K562 (cell line): ENCODE measurements at regions not wholly inside any gene's neighbourhood (a gene's known extent, or its start where the extent isn't known, plus 50 kb on each side); places are given as distances from the start of the nearest gene placed in this dataset.

Experiments
- ATAC-seq: fragments of 200-7000 bp; cut with Tn5 transposase; 3 replicates; pipeline ENCODE4 v1.9.1; 2020; ENCODE audit warnings: moderate library complexity
- BruUV-seq: library from RNA; stranded (reverse); fragments of 400-500 nt; replicated peaks from 2 replicates; lab custom pipeline; 2021; lab: Mats Ljungman, UMichigan
- CTCF ChIA-PET: fragments of 300-600 bp; formaldehyde crosslinking; extraction: SDS; loops from one replicate; lab custom pipeline; 2021; ENCODE audit warnings: low intra/inter-chr PET ratio; lab: Yijun Ruan, JAX
- POLR2A ChIA-PET: fragments of 300-600, 350-650 bp; sonication (Branson Sonifier 250); formaldehyde crosslinking; extraction: SDS; loops from one replicate; lab custom pipeline; 2021; ENCODE audit warnings: antibody characterized with exemption, inconsistent platforms; lab: Yijun Ruan, JAX
- DNase-seq, 4 experiments: peaks; one replicate each; pipeline versions ENCODE4 v3.0.0 to v3.0.0-alpha.2; 2011 to 2018; ENCODE audit warnings: low spot score in 3 of 4, mixed read lengths in 3 of 4; ENCODE audit errors: extremely low read depth in 1 of 4
- FAIRE-seq: peaks from 2 replicates; lab custom pipeline; 2011; peaks lifted over from hg19 to GRCh38; lab: Jason Lieb, UNC
- H2AFZ ChIP-seq: 2 replicates; pipeline ENCODE4 v1.6.0; 2011; ENCODE audit warnings: low read depth, low read length, control low read depth, inconsistent platforms
- H3K27ac ChIP-seq: fragments of 200-600 bp; 3 replicates; pipeline ENCODE4 v1.8.0; 2011; ENCODE audit warnings: low read depth, mild to moderate bottlenecking, control low read depth, inconsistent platforms, low read length, moderate library complexity, mixed read lengths; ENCODE audit errors: extremely low read depth
- H3K27me3 ChIP-seq, 2 experiments: fragments of 300-600 bp in 1 of 2; 2 replicates in 1 of 2; 3 replicates in 1 of 2; pipeline versions ENCODE4 v1.6.0 to v1.8.0; 2011; ENCODE audit warnings: inconsistent platforms in 2 of 2, low read length in 2 of 2, mild to moderate bottlenecking in 1 of 2, mixed read lengths in 1 of 2, moderate library complexity in 1 of 2; ENCODE audit not compliant: control insufficient read depth in 2 of 2, insufficient read depth in 2 of 2
- H3K36me3 ChIP-seq: fragments of 300-600 bp; 3 replicates; pipeline ENCODE4 v1.8.0; 2011; ENCODE audit warnings: mild to moderate bottlenecking, low read length, inconsistent platforms; ENCODE audit not compliant: control insufficient read depth, insufficient read depth
- H3K4me1 ChIP-seq, 2 experiments: fragments of 200-600 bp in 1 of 2; replicated peaks in 1 of 2; 2 replicates in 1 of 2; 3 replicates in 1 of 2; pipeline versions ENCODE4 v1.5.1 to v1.8.0; 2011; ENCODE audit warnings: inconsistent platforms in 2 of 2, low read length in 2 of 2, mild to moderate bottlenecking in 1 of 2, mixed read lengths in 1 of 2, moderate library complexity in 1 of 2; ENCODE audit not compliant: control insufficient read depth in 2 of 2, insufficient read depth in 2 of 2
- H3K4me2 ChIP-seq: 2 replicates; pipeline ENCODE4 v1.6.1; 2011; ENCODE audit warnings: low read length, control low read depth, inconsistent platforms, mixed read lengths; ENCODE audit not compliant: insufficient read depth
- H3K4me3 ChIP-seq: fragments of 200-600 bp; sonication (generic), shearing (Covaris generic); 2 replicates; pipeline ENCODE4 v1.5.1; 2016; ENCODE audit warnings: control low read depth, inconsistent platforms
- H3K79me2 ChIP-seq: fragments of 200-600 bp; 3 replicates; pipeline ENCODE4 v1.8.0; 2011; ENCODE audit warnings: low read length, inconsistent platforms; ENCODE audit not compliant: control insufficient read depth, insufficient read depth
- H3K9ac ChIP-seq, 2 experiments: 2 replicates each; pipeline versions ENCODE4 v1.6.0 to v1.6.1; 2011; ENCODE audit warnings: low read depth in 2 of 2, low read length in 2 of 2, control low read depth in 1 of 2, inconsistent platforms in 1 of 2, mild to moderate bottlenecking in 1 of 2, mixed read lengths in 1 of 2; ENCODE audit not compliant: insufficient read depth in 1 of 2
- H3K9me1 ChIP-seq: one replicate; pipeline ENCODE4 v1.6.0; 2011; ENCODE audit warnings: inconsistent platforms, mild to moderate bottlenecking, low read length, moderate library complexity; ENCODE audit not compliant: control insufficient read depth, insufficient read depth
- H3K9me3 ChIP-seq: replicated peaks from 2 replicates; pipeline ENCODE4 v1.5.1; 2011; ENCODE audit warnings: low read depth, low read length, inconsistent platforms; ENCODE audit not compliant: control insufficient read depth, insufficient read depth
- H4K20me1 ChIP-seq: replicated peaks from 2 replicates; pipeline ENCODE4 v1.6.1; 2011; ENCODE audit warnings: low read length, inconsistent platforms, mixed read lengths; ENCODE audit not compliant: control insufficient read depth, insufficient read depth
- DACH1 ChIP-seq: fragments of 450-650 bp; IDR thresholded peaks from 2 replicates; pipeline ENCODE4 v1.6.1; 2018; ENCODE audit not compliant: partially characterized antibody
- GTF2A2 ChIP-seq: IDR thresholded peaks from 2 replicates; pipeline ENCODE4 v1.6.1; 2016; ENCODE audit warnings: mild to moderate bottlenecking, missing genetic modification characterization, missing compliant biosample characterization
- IRF1 ChIP-seq: sonication (generic); formaldehyde crosslinking; IDR thresholded peaks from 2 replicates; pipeline ENCODE4 v1.8.0; 2022; ENCODE audit warnings: missing genetic modification reagents, mild to moderate bottlenecking, borderline replicate concordance
- PRPF4 ChIP-seq: fragments of 200-400 bp; formaldehyde crosslinking; IDR thresholded peaks from one replicate; pipeline ENCODE4 v1.6.1; 2017; ENCODE audit warnings: low read length, low read depth, mild to moderate bottlenecking; ENCODE audit not compliant: insufficient read depth, poor library complexity, severe bottlenecking
- TCF3 ChIP-seq: sonication (generic); formaldehyde crosslinking; IDR thresholded peaks from 2 replicates; pipeline ENCODE4 v1.4.0; 2020; ENCODE audit warnings: mild to moderate bottlenecking, missing genetic modification reagents
- ZNF212 ChIP-seq: fragments of 450-650 bp; formaldehyde crosslinking; IDR thresholded peaks from 2 replicates; pipeline ENCODE4 v1.4.0; 2020; ENCODE audit warnings: mild to moderate bottlenecking
- ZNF384 ChIP-seq: IDR thresholded peaks from 2 replicates; pipeline ENCODE4 v1.6.1; 2012; ENCODE audit warnings: low read depth, low read length, improper control_type of control experiment
- WGBS: fragments of 100-300 bp; shearing (Covaris generic); methylation state at CpG from one replicate; pipeline ENCODE4 v1.1.6; 2016; ENCODE audit warnings: low coverage, mixed read lengths; ENCODE audit not compliant: insufficient coverage; ENCODE audit errors: missing lambda C conversion rate; 5-methylcytosine and 5-hydroxymethylcytosine counted together
- in situ Hi-C: fragments of 300-500 bp; cut with MboI; formaldehyde crosslinking; loops from 4 replicates; pipeline ENCODE4 v1.15.0; 2018; ENCODE audit warnings: inconsistent platforms, mixed read lengths
- intact Hi-C: fragments of 100-400 bp; cut with micrococcal nuclease; formaldehyde crosslinking; loops from 2 replicates; pipeline ENCODE4 v1.14.2; 2022

DNA sequence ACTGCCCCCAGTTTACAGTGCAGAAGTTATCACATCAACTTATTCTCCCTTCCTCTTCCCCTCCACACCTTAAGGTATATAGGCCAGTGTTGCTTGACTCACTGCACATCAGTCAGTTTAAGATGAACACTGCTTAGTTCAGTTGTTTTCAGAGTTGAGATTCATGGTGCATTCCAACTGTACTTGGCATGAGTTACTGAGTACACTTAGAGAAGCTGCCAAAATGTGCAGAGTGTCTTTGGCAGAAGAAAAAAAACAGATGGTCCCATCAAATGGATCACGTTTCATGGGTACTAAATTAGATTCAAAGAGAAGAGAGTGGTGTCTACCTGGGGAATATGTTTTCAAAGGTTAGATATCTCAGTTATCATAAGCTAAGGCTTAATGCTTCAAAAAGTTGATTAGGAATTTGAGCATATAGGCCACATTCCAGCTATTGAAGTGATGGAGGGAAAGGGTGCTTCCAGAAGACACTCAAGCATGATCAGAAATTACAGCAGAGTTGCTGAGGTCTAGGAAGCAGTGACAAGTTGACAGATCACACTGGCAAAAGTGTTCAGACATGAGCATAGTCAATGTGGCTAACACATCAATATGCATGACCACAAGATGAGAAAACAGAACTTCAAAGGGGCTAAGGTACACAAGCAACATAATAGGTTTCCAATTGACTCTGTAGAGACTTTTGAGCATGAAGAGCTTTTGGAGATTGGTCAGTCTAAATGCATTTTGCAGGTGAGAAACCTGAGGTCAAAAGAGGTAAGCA lies 579.2 kb upstream of the CELF2 start (continued):
- TF ChIP-seq TCF3, result no peak

- ATAC-seq (no peak), FAIRE-seq (no peak), DNase-seq (no peak)
- Histone ChIP-seq H3K9ac (no peak overlapping the region), H2AFZ (no peak overlapping the region), H4K20me1 (no peaks in the 10 kb centered on the region), H3K27me3 (no peaks in the 10 kb centered on the region), H3K9me1 (no peaks in the 10 kb centered on the region), H3K4me1 (no peaks in the 10 kb centered on the region), H3K79me2 (no peaks in the 10 kb centered on the region), H3K27ac (no peak overlapping the region), H3K4me2 (no peak overlapping the region), H3K36me3 (no peaks in the 10 kb centered on the region), H3K4me3 (no peak overlapping the region), H3K9me3 (no peaks in the 10 kb centered on the region)
- POLR2A ChIA-PET, result no interaction called here
- BruUV-seq, result no TSS peak
- in situ Hi-C loops, result no loop called here
- CTCF ChIA-PET, result no interaction called here
- TF ChIP-seq IRF1 (CRISPR knock-in tag) (no peak), DACH1 (no peak), ZNF384 (no peak), ZNF212 (CRISPR knock-in tag) (no peak), PRPF4 (no peak), GTF2A2 (no peak)
- intact Hi-C loops, result no loop called here
- WGBS, result 8% methylated on average over 2 of the region's 2 CpGs
These were observed 560.8 kb upstream of the CELF2 start for GRCh38 chr10:10456856-10457255.
